NB4 (cell line): ENCODE measurements at regions not wholly inside any gene's neighbourhood (a gene's known extent, or its start where the extent isn't known, plus 50 kb on each side); places are given as distances from the start of the nearest gene placed in this dataset.

Experiments
- DNase-seq: peaks from one replicate; pipeline ENCODE4 v3.0.0; 2010; ENCODE audit warnings: low read depth
- H3K4me3 ChIP-seq: one replicate; pipeline ENCODE4 v1.5.1; 2011; ENCODE audit warnings: mild to moderate bottlenecking, low read depth, low read length, moderate library complexity
- CTCF ChIP-seq: IDR thresholded peaks from one replicate; pipeline ENCODE4 v1.5.1; 2012; ENCODE audit warnings: low read depth, low read length
- MYC ChIP-seq: IDR thresholded peaks from 2 replicates; pipeline ENCODE4 v1.6.1; 2011; ENCODE audit warnings: low read depth, low read length
- POLR2A ChIP-seq: IDR thresholded peaks from 2 replicates; pipeline ENCODE4 v1.6.1; 2011; ENCODE audit warnings: mild to moderate bottlenecking; ENCODE audit not compliant: insufficient read length; ENCODE audit errors: extremely low read depth
- TF ChIP-seq, protein P1 (sequence below): IDR thresholded peaks from 2 replicates; pipeline ENCODE4 v1.6.1; 2011; ENCODE audit warnings: low read depth, low read length

GRCh38 chr1:102098081-102098480, 101.4 kb upstream of the OLFM3 start:
- TF ChIP-seq CTCF = no peak
- no peak for TF ChIP-seq POLR2A
- no peak for TF ChIP-seq MYC
- TF ChIP-seq, protein P1, sequence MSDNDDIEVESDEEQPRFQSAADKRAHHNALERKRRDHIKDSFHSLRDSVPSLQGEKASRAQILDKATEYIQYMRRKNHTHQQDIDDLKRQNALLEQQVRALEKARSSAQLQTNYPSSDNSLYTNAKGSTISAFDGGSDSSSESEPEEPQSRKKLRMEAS = no peak
- H3K4me3 ChIP-seq = no peak overlapping the region
- no peak for DNase-seq

DNA sequence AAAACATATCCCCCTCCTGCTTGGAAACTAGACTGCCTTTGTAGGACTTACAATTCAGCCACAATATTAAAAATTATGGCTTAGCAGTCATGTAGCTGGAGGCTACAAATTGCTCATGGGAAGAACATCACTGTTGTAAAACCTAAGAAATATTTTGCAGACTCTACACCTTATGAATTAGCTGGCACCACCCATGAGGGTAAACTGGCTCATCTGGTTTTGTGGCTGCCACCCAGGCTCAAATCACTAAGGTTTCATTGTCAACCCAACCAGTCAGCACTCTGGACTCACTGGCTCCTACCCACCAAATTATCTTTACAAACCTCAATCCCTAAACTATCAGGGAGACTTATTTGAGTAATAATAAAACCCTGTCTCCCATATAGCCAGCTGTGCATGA, 100.7 kb upstream of the OLFM3 start:
- no peak for DNase-seq
- H3K4me3 ChIP-seq = no peak overlapping the region

GRCh38 chr1:102096162-102096561, 99.4 kb upstream of the OLFM3 start:
- TF ChIP-seq MYC (no peak), POLR2A (no peak), CTCF (no peak)
- TF ChIP-seq, protein P1 = no peak
- H3K4me3 ChIP-seq = no peak overlapping the region
- DNase-seq = no peak

More for the DNA sequence above, 100.7 kb upstream of the OLFM3 start:
- TF ChIP-seq POLR2A = no peak
- TF ChIP-seq MYC = no peak
- TF ChIP-seq CTCF = no peak
- TF ChIP-seq, protein P1 = no peak

- no peak overlapping the region for H3K4me3 ChIP-seq
- DNase-seq = no peak
- TF ChIP-seq MYC = no peak
- TF ChIP-seq, protein P1 = no peak
- no peak for TF ChIP-seq POLR2A
Observed at GRCh38 chr1:102089791-102090190, 93.1 kb upstream of the OLFM3 start.

- no peak for DNase-seq
- TF ChIP-seq CTCF = no peak
- TF ChIP-seq POLR2A = no peak
- no peak overlapping the region for H3K4me3 ChIP-seq
Observed at GRCh38 chr1:102085896-102086295, 89.2 kb upstream of the OLFM3 start.

GRCh38 chr1:102084771-102085535, 88.2 kb upstream of the OLFM3 start:
- no peak for DNase-seq
- no peak overlapping the region for H3K4me3 ChIP-seq
- TF ChIP-seq MYC (no peak), CTCF (no peak), POLR2A (no peak)
- TF ChIP-seq, protein P1 = no peak
